Glutamatergic neuron (in vitro differentiated cells): ENCODE measurements at regions not wholly inside any gene's neighbourhood (a gene's known extent, or its start where the extent isn't known, plus 50 kb on each side); places are given as distances from the start of the nearest gene placed in this dataset.
"Not testable (repeated sequence)": the region's sequence is repeated elsewhere in the genome, so short reads cannot be mapped to it uniquely, and the experiment has no call there.

Source experiments
- DNase-seq: peaks from one replicate; pipeline ENCODE4 v3.0.0; 2022
- H3K27ac Mint-ChIP-seq: one replicate; pipeline ENCODE4 v1.8.0; 2020; ENCODE audit warnings: mild to moderate bottlenecking, mixed read lengths, inconsistent platforms; ENCODE audit not compliant: unreplicated experiment
- H3K27me3 Mint-ChIP-seq: one replicate; pipeline ENCODE4 v1.8.0; 2020; ENCODE audit warnings: mild to moderate bottlenecking, moderate library complexity, mixed read lengths, inconsistent platforms; ENCODE audit not compliant: unreplicated experiment
- H3K36me3 Mint-ChIP-seq: one replicate; pipeline ENCODE4 v1.8.0; 2020; ENCODE audit warnings: mild to moderate bottlenecking, mixed read lengths, inconsistent platforms; ENCODE audit not compliant: unreplicated experiment
- H3K4me1 Mint-ChIP-seq: one replicate; pipeline ENCODE4 v1.8.0; 2020; ENCODE audit warnings: mild to moderate bottlenecking, low read depth, mixed read lengths, inconsistent platforms; ENCODE audit not compliant: unreplicated experiment
- H3K4me3 Mint-ChIP-seq: one replicate; pipeline ENCODE4 v1.8.0; 2020; ENCODE audit warnings: mild to moderate bottlenecking, mixed read lengths, inconsistent platforms; ENCODE audit not compliant: unreplicated experiment
- H3K9me3 Mint-ChIP-seq: one replicate; pipeline ENCODE4 v1.8.0; 2020; ENCODE audit warnings: mild to moderate bottlenecking, moderate library complexity, mixed read lengths, inconsistent platforms; ENCODE audit not compliant: unreplicated experiment
- TF ChIP-seq, protein P1 (sequence below): fragments of 200-600 bp; sonication (generic); IDR thresholded peaks from one replicate; pipeline ENCODE4 v1.5.0; 2021; ENCODE audit not compliant: partially characterized antibody, unreplicated experiment

DNA sequence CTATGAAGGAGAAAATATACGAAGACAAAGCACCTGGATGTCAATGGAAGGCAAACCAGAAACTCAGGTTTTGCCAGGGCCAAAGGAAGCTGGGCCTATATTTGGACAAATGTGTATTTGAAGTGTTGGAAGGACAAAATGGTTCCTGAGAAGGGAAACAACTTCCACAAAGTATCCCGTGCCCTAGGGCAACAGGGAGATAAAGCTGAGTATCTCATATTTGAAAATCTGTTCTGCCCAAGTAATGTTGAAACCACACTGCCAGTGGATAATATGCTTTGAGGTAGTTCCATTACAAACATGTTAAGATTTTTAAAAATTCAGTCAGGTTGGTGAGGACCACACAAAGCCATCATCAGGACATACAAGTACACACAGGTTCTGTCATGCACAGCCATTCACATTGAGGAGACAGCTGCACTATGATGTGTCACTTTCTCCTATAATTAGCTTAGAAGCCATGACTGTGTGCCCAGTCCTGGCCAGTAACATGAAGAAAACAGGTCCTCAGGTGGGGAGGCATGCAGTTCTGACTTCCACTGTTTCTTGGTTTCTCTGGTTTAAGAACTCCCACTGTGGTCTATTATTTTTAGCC, 116.4 kb downstream of the PWWP3B start:
- TF ChIP-seq, protein P1, sequence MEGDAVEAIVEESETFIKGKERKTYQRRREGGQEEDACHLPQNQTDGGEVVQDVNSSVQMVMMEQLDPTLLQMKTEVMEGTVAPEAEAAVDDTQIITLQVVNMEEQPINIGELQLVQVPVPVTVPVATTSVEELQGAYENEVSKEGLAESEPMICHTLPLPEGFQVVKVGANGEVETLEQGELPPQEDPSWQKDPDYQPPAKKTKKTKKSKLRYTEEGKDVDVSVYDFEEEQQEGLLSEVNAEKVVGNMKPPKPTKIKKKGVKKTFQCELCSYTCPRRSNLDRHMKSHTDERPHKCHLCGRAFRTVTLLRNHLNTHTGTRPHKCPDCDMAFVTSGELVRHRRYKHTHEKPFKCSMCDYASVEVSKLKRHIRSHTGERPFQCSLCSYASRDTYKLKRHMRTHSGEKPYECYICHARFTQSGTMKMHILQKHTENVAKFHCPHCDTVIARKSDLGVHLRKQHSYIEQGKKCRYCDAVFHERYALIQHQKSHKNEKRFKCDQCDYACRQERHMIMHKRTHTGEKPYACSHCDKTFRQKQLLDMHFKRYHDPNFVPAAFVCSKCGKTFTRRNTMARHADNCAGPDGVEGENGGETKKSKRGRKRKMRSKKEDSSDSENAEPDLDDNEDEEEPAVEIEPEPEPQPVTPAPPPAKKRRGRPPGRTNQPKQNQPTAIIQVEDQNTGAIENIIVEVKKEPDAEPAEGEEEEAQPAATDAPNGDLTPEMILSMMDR: no peak
- Mint-ChIP-seq H3K27ac (no peak overlapping the region), H3K4me3 (no peak overlapping the region), H3K9me3 (no peaks in the 10 kb centered on the region), H3K36me3 (no peaks in the 10 kb centered on the region), H3K4me1 (no peaks in the 10 kb centered on the region), H3K27me3 (no peaks in the 10 kb centered on the region)
- no peak for DNase-seq

- Mint-ChIP-seq H3K27ac (no peak overlapping the region), H3K4me3 (no peak overlapping the region), H3K36me3 (no peaks in the 10 kb centered on the region), H3K9me3 (no peaks in the 10 kb centered on the region), H3K4me1 (no peaks in the 10 kb centered on the region), H3K27me3 (no peaks in the 10 kb centered on the region)
- TF ChIP-seq, protein P1: no peak
- no peak for DNase-seq
Measured at GRCh38 chrX:106286053-106286650, 118.0 kb downstream of the PWWP3B start.

- H3K9me3 Mint-ChIP-seq, H3K4me1 Mint-ChIP-seq, H3K27ac Mint-ChIP-seq, H3K4me3 Mint-ChIP-seq, DNase-seq, H3K36me3 Mint-ChIP-seq, H3K27me3 Mint-ChIP-seq: not testable (repeated sequence)
Measured at GRCh38 chrX:106290778-106291177, 122.7 kb downstream of the PWWP3B start.

GRCh38 chrX:106291779-106292390, 123.8 kb downstream of the PWWP3B start:
- not testable (repeated sequence) for H3K27ac Mint-ChIP-seq, DNase-seq, H3K9me3 Mint-ChIP-seq, H3K27me3 Mint-ChIP-seq, H3K4me1 Mint-ChIP-seq, H3K4me3 Mint-ChIP-seq, H3K36me3 Mint-ChIP-seq

GRCh38 chrX:106300239-106300638, 132.1 kb downstream of the PWWP3B start:
- DNase-seq: no peak
- TF ChIP-seq, protein P1: no peak
- Mint-ChIP-seq H3K4me3 (no peak overlapping the region), H3K4me1 (no peaks in the 10 kb centered on the region), H3K27me3 (no peaks in the 10 kb centered on the region), H3K27ac (no peak overlapping the region), H3K9me3 (no peaks in the 10 kb centered on the region), H3K36me3 (no peaks in the 10 kb centered on the region)

GRCh38 chrX:106300656-106301055, 132.6 kb downstream of the PWWP3B start:
- no peaks in the 10 kb centered on the region for H3K27me3 Mint-ChIP-seq
- no peaks in the 10 kb centered on the region for H3K9me3 Mint-ChIP-seq
- H3K36me3 Mint-ChIP-seq: no peaks in the 10 kb centered on the region
- H3K4me1 Mint-ChIP-seq: no peaks in the 10 kb centered on the region
- H3K27ac Mint-ChIP-seq: no peak overlapping the region
- H3K4me3 Mint-ChIP-seq: no peak overlapping the region
- TF ChIP-seq, protein P1: no peak
- no peak for DNase-seq
